Effector memory CD4-positive, alpha-beta T cell (primary cell): ENCODE measurements at regions not wholly inside any gene's neighbourhood (a gene's known extent, or its start where the extent isn't known, plus 50 kb on each side); places are given as distances from the start of the nearest gene placed in this dataset.

Experiments
- DNase-seq, 3 donors: peaks; one replicate each; pipeline ENCODE4 v3.0.0-alpha.2; 2020
- H3K27ac ChIP-seq: 2 replicates; pipeline ENCODE4 v1.7.0; 2013; ENCODE audit warnings: mild to moderate bottlenecking, low read length, moderate library complexity; ENCODE audit not compliant: insufficient read depth, poor library complexity, severe bottlenecking
- H3K27me3 ChIP-seq: replicated peaks from 2 replicates; pipeline ENCODE4 v1.7.0; 2013; ENCODE audit warnings: mild to moderate bottlenecking, low read length; ENCODE audit not compliant: insufficient read depth, control insufficient read depth, poor library complexity, severe bottlenecking
- H3K36me3 ChIP-seq: 2 replicates; pipeline ENCODE4 v1.7.0; 2013; ENCODE audit warnings: mild to moderate bottlenecking, low read length, moderate library complexity; ENCODE audit not compliant: control insufficient read depth, insufficient read depth
- H3K4me1 ChIP-seq: 2 replicates; pipeline ENCODE4 v1.7.0; 2013; ENCODE audit warnings: low read length, mild to moderate bottlenecking; ENCODE audit not compliant: control insufficient read depth, insufficient read depth, poor library complexity, severe bottlenecking
- H3K4me3 ChIP-seq: 2 replicates; pipeline ENCODE4 v1.7.0; 2013; ENCODE audit warnings: low read length, low read depth, mild to moderate bottlenecking; ENCODE audit not compliant: insufficient read depth, poor library complexity, severe bottlenecking
- H3K9me3 ChIP-seq: 2 replicates; pipeline ENCODE4 v1.7.0; 2013; ENCODE audit warnings: mild to moderate bottlenecking, low read length, moderate library complexity; ENCODE audit not compliant: control insufficient read depth

GRCh38 chr2:172242471-172242870 is 139.8 kb upstream of the DLX2 start:
- no peak overlapping the region for H3K27ac ChIP-seq
- no peak for DNase-seq

GRCh38 chr2:172242961-172243360 is 140.3 kb upstream of the DLX2 start:
- DNase-seq = no peak
- no peaks in the 10 kb centered on the region for H3K36me3 ChIP-seq
- no peaks in the 10 kb centered on the region for H3K4me1 ChIP-seq
- H3K27me3 ChIP-seq = no peaks in the 10 kb centered on the region
- H3K4me3 ChIP-seq = no peak overlapping the region
- no peaks in the 10 kb centered on the region for H3K9me3 ChIP-seq
- H3K27ac ChIP-seq = no peak overlapping the region

More at GRCh38 chr2:172242471-172242870, 139.8 kb upstream of the DLX2 start:
- Histone ChIP-seq H3K9me3 (no peaks in the 10 kb centered on the region), H3K36me3 (no peaks in the 10 kb centered on the region), H3K4me1 (no peaks in the 10 kb centered on the region), H3K4me3 (no peak overlapping the region), H3K27me3 (no peaks in the 10 kb centered on the region)

GRCh38 chr2:172244419-172245130 is 141.9 kb upstream of the DLX2 start:
- DNase-seq = no peak
- Histone ChIP-seq H3K27ac (no peak overlapping the region), H3K9me3 (no peaks in the 10 kb centered on the region), H3K4me3 (no peak overlapping the region), H3K4me1 (no peaks in the 10 kb centered on the region), H3K27me3 (no peaks in the 10 kb centered on the region), H3K36me3 (no peaks in the 10 kb centered on the region)

GRCh38 chr2:172246649-172247048 is 143.9 kb upstream of the DLX2 start:
- H3K9me3 ChIP-seq = no peaks in the 10 kb centered on the region
- no peaks in the 10 kb centered on the region for H3K4me1 ChIP-seq
- H3K27ac ChIP-seq = no peak overlapping the region
- no peaks in the 10 kb centered on the region for H3K36me3 ChIP-seq
- no peaks in the 10 kb centered on the region for H3K27me3 ChIP-seq
- no peak overlapping the region for H3K4me3 ChIP-seq
- no peak for DNase-seq

- H3K27ac ChIP-seq = no peak overlapping the region
- no peaks in the 10 kb centered on the region for H3K27me3 ChIP-seq
- no peak overlapping the region for H3K4me3 ChIP-seq
- H3K9me3 ChIP-seq = no peaks in the 10 kb centered on the region
- H3K4me1 ChIP-seq = no peaks in the 10 kb centered on the region
- no peaks in the 10 kb centered on the region for H3K36me3 ChIP-seq
- no peak for DNase-seq
These were observed 144.5 kb upstream of the DLX2 start for GRCh38 chr2:172247203-172247602.

GRCh38 chr2:172248381-172248780 is 145.7 kb upstream of the DLX2 start:
- Histone ChIP-seq H3K36me3 (no peaks in the 10 kb centered on the region), H3K4me1 (no peaks in the 10 kb centered on the region), H3K27me3 (no peaks in the 10 kb centered on the region), H3K4me3 (no peak overlapping the region), H3K27ac (no peak overlapping the region), H3K9me3 (no peaks in the 10 kb centered on the region)
- DNase-seq = no peak

GRCh38 chr2:172248785-172249187 is 146.1 kb upstream of the DLX2 start:
- H3K27ac ChIP-seq = no peak overlapping the region
- no peaks in the 10 kb centered on the region for H3K36me3 ChIP-seq
- no peak for DNase-seq
- H3K9me3 ChIP-seq = no peaks in the 10 kb centered on the region
- no peaks in the 10 kb centered on the region for H3K4me1 ChIP-seq
- H3K4me3 ChIP-seq = no peak overlapping the region
- H3K27me3 ChIP-seq = no peaks in the 10 kb centered on the region

GRCh38 chr2:172249334-172249733 is 146.6 kb upstream of the DLX2 start:
- no peaks in the 10 kb centered on the region for H3K27me3 ChIP-seq
- DNase-seq = no peak
- no peak overlapping the region for H3K27ac ChIP-seq
- no peaks in the 10 kb centered on the region for H3K4me1 ChIP-seq
- no peaks in the 10 kb centered on the region for H3K36me3 ChIP-seq
- no peaks in the 10 kb centered on the region for H3K9me3 ChIP-seq
- no peak overlapping the region for H3K4me3 ChIP-seq

GRCh38 chr2:172249986-172250385 is 147.3 kb upstream of the DLX2 start:
- H3K4me1 ChIP-seq = no peaks in the 10 kb centered on the region
- H3K9me3 ChIP-seq = no peaks in the 10 kb centered on the region
- no peaks in the 10 kb centered on the region for H3K36me3 ChIP-seq
- no peaks in the 10 kb centered on the region for H3K27me3 ChIP-seq
- no peak overlapping the region for H3K4me3 ChIP-seq
- no peak for DNase-seq
- no peak overlapping the region for H3K27ac ChIP-seq

- Histone ChIP-seq H3K4me1 (no peaks in the 10 kb centered on the region), H3K4me3 (no peak overlapping the region), H3K27ac (no peak overlapping the region), H3K9me3 (no peaks in the 10 kb centered on the region), H3K27me3 (no peaks in the 10 kb centered on the region), H3K36me3 (no peaks in the 10 kb centered on the region)
- DNase-seq = no peak
These were observed 148.5 kb upstream of the DLX2 start for GRCh38 chr2:172251231-172251630.
